Thymus (tissue), 11 donors: ENCODE measurements at regions not wholly inside any gene's neighbourhood (a gene's known extent, or its start where the extent isn't known, plus 50 kb on each side); places are given as distances from the start of the nearest gene placed in this dataset.

Experiments
- DNase-seq, 9 donors: peaks; one replicate each; pipeline ENCODE4 v3.0.0-alpha.2; 2013; ENCODE audit warnings: low spot score in 9 of 9, low read depth in 6 of 9, missing footprints in 1 of 9
- H3K27ac ChIP-seq, 2 donors: one replicate each; pipeline ENCODE4 v1.5.1; 2013; ENCODE audit warnings: control low read depth in 1 of 2, low read depth in 1 of 2, low read length in 1 of 2, mild to moderate bottlenecking in 1 of 2, moderate library complexity in 1 of 2
- H3K27me3 ChIP-seq, 2 donors: one replicate each; pipeline ENCODE4 v1.5.1; 2013; ENCODE audit warnings: low read length in 1 of 2; ENCODE audit not compliant: control insufficient read depth in 2 of 2, insufficient read depth in 1 of 2
- H3K36me3 ChIP-seq, 2 donors: one replicate each; pipeline ENCODE4 v1.5.1; 2013; ENCODE audit warnings: low read length in 1 of 2, mild to moderate bottlenecking in 1 of 2, moderate library complexity in 1 of 2; ENCODE audit not compliant: control insufficient read depth in 2 of 2, insufficient read depth in 2 of 2
- H3K4me1 ChIP-seq, 2 donors: one replicate each; pipeline ENCODE4 v1.5.1; 2013; ENCODE audit warnings: low read length in 2 of 2; ENCODE audit not compliant: control insufficient read depth in 2 of 2, insufficient read depth in 2 of 2
- H3K4me3 ChIP-seq, 2 donors: one replicate each; pipeline ENCODE4 v1.5.1; 2013; ENCODE audit warnings: low read length in 2 of 2, control low read depth in 1 of 2, mild to moderate bottlenecking in 1 of 2
- H3K9me3 ChIP-seq, 2 donors: one replicate each; pipeline ENCODE4 v1.5.1; 2013; ENCODE audit warnings: low read length in 1 of 2, mild to moderate bottlenecking in 1 of 2; ENCODE audit not compliant: control insufficient read depth in 2 of 2, insufficient read depth in 1 of 2
- WGBS: extraction: QIAGEN DNeasy Blood & Tissue Kit; methylation state at CpG from one replicate; pipeline ENCODE4 v1.1.7; 2013; 5-methylcytosine and 5-hydroxymethylcytosine counted together
- donor health status: healthy.

DNA sequence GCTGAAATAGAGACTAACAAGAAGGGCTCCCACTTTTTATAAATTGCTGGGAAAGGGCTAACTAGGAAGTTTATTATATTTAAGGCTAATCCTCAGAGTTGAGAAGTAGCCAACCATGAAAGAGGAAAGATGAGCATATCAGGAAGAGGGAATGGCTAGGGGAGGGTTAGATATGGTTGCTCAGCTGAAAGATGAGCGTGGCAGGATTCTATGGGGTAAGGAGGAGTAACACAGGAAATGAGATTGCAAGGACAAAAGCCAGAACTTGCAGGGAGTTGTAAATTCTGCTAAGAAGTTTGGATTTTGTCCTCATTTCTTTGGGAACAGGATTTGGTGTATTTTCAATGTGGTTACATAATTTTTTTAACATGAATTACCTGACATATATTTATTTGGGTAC lies 127.4 kb upstream of the ATP2B1 start:
- no peaks in the 10 kb centered on the region for H3K9me3 ChIP-seq
- H3K4me1 ChIP-seq: peaks cover 0 to 3% of the 10 kb centered on the region in 2 donors
- no peaks in the 10 kb centered on the region for H3K27me3 ChIP-seq
- H3K4me3 ChIP-seq: no peak overlapping the region
- 91% methylated on average over 1 of the region's 1 CpG for WGBS
- DNase-seq: no peak
- H3K27ac ChIP-seq: no peak overlapping the region
- no peaks in the 10 kb centered on the region for H3K36me3 ChIP-seq

DNA sequence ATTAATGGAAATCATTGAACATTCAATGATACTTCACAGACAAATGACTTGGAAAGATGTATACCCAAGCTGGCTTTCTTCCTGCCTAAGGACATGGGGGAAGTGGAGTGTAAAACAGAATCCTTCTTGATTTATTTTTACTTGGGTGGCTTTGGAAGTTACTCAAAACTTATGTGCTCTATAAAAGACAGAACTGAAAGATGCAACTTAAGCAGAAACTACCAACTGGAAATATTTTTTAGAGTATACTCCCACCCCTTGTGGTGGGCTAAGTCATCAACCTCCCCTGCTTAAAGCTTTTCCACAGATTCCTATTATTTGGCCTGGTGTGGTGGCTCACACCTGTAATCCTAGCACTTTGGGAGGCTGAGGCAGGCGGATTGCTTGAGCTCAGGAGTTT lies 126.0 kb upstream of the ATP2B1 start:
- Histone ChIP-seq H3K27me3 (no peaks in the 10 kb centered on the region), H3K9me3 (no peaks in the 10 kb centered on the region), H3K4me3 (no peak overlapping the region), H3K36me3 (no peaks in the 10 kb centered on the region), H3K27ac (no peak overlapping the region), H3K4me1 (no peaks in the 10 kb centered on the region)
- no peak for DNase-seq
- WGBS: 97% methylated on average over 1 of the region's 1 CpG

DNA sequence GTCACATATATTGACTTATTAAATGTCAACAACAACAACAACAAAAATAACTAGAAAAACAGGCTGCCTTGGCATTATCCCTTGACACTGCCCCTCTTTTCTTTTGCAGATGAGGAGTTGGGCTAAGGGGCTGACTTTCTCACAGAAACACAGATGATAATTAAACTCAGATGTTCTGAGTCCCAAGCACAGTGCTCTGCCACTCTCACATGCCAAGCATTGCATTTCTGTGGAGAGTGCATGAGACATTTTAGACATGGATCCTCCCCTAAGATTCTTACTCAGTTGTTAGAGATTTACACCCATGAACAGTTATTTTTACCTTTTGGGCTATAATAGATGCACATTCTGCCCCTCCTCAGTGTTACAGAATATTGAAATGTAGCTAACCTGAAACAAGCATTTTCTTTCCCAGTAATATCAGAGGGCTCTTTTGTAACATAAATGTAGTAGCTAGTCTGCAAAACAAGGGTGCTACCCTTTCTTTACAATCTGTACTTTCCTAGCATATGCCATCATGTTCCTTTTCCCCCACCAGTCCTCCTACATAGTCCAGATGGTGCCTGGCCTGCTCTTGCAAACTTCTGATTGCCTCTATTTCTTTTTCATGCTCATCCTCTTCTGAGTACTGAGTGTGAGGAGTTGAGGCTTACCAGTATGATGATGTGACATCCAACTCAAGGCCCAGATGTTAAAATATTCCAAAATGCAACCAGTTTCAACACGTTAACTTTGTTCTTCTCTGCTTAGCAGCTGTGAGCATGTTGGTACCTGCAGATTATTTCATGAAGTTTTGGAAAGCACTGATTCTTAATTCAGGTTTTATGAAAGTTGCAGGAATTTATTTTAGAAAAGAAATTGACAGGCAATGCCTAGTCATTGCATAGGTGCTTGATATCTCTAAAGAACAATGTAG lies 125.0 kb upstream of the ATP2B1 start:
- WGBS: 95% methylated on average over 1 of the region's 1 CpG
- no peaks in the 10 kb centered on the region for H3K9me3 ChIP-seq
- DNase-seq: no peak
- H3K27ac ChIP-seq: no peak overlapping the region
- no peaks in the 10 kb centered on the region for H3K36me3 ChIP-seq
- no peaks in the 10 kb centered on the region for H3K4me1 ChIP-seq
- H3K27me3 ChIP-seq: no peaks in the 10 kb centered on the region
- no peak overlapping the region for H3K4me3 ChIP-seq

DNA sequence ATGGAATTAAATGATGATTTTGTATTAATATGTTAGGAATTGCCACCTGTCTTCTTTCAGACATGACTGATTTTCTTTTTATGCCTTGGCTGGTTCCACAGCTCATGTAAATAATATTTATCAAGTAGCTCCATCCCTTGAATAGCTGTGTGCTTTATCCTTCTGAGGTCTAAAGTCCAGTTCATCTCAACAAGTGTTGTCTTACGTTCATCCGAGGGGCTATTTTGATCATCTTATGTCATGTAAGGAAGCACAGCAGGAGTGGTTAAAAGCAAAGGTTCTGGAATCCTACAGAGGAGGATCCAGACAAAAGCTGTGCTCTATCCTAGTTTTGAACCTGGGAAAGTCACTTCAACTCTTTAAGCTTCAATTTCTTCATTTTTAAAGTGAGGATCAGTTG lies 123.7 kb upstream of the ATP2B1 start:
- Histone ChIP-seq H3K36me3 (no peaks in the 10 kb centered on the region), H3K27me3 (no peaks in the 10 kb centered on the region), H3K9me3 (no peaks in the 10 kb centered on the region), H3K4me3 (no peak overlapping the region), H3K4me1 (no peaks in the 10 kb centered on the region), H3K27ac (no peak overlapping the region)
- DNase-seq: no peak
- WGBS: 99% methylated on average over 2 of the region's 2 CpGs

DNA sequence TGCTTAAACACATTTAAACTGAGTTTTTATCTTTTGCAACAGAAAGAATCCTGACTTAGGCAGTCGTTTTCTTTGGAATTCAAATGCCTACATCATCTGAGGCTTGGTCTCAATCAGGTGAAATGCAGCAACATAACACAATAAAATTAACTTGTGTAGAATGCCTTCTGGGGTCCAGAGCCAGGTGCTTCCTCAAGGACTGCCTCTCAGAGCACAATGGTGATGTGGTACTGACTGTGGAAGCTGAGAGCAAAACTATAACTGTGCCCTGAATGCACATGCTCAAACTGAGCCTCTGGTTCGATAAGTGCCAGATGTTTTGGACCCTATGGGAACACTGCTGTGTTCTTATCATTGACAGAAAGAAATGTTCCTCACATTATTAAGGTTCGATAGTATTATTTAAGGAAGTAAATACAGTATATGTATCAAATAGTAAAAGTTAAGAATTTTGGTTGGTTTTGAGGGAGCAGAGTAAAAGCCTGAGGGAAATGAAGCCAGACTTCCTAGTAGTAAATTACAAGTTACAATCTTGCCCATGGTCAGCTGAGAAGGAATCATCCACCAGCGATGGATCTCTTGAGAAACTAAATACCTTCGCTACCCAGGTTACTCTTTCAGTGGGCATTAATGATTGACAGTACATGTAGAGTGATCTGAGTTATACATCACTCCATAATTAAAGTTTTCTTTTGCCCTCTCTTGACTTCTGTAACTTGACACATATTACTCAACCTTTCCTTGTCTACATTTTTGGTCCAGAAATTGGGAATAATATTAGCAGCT lies 122.9 kb upstream of the ATP2B1 start:
- DNase-seq: no peak
- Histone ChIP-seq H3K27ac (no peak overlapping the region), H3K27me3 (no peaks in the 10 kb centered on the region), H3K4me3 (no peak overlapping the region), H3K36me3 (no peaks in the 10 kb centered on the region), H3K4me1 (no peaks in the 10 kb centered on the region), H3K9me3 (no peaks in the 10 kb centered on the region)
- WGBS: 58% methylated on average over 5 of the region's 5 CpGs

DNA sequence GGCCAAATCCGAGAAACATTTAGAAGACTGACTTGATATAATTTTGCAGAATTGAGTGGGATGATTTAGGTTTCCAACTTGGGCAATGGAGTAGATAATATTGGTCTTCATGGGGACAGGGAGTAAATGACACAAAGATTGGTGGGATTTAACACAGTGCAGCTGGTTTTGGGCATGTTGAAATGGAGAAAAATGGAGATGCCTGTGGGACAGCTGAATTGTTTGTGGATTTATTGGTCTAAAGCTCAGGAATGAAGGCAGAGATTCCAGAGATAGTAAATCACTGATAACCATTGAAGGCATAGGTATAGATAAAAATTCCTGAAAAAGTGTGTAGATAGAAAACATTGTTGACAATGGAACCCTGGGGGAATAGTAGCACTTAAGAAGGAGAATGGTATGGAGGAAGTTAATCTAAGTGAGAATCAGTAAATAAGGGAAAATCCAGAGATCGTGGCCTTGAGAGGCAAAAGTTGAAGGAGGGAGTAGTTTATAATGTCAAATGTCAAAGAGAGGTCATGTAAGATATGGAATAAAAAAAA lies 120.9 kb upstream of the ATP2B1 start:
- no peak for DNase-seq
- no peaks in the 10 kb centered on the region for H3K27me3 ChIP-seq
- H3K36me3 ChIP-seq: no peaks in the 10 kb centered on the region
- H3K27ac ChIP-seq: no peak overlapping the region
- H3K9me3 ChIP-seq: no peaks in the 10 kb centered on the region
- H3K4me3 ChIP-seq: no peak overlapping the region
- no peaks in the 10 kb centered on the region for H3K4me1 ChIP-seq
- WGBS: 98% methylated on average over 2 of the region's 2 CpGs

DNA sequence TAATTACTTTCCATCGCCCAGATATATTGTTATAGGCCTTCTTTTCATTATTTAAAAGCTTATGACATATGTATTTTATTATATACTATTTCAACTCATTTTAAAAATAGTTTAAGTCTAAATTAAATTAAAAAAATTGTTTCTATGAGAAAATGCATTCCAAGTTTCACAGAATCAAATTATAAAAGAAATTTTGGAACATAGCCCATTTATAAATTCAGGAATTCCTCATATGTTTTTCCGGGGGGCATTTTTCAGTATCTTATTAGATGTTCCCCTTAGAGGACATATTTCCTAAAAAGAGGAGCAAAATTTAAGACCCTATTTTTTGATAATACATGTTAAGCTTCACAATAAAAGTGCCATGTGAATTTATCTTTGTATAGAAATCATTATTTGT lies 119.9 kb upstream of the ATP2B1 start:
- Histone ChIP-seq H3K9me3 (no peaks in the 10 kb centered on the region), H3K4me3 (no peak overlapping the region), H3K36me3 (no peaks in the 10 kb centered on the region), H3K27ac (no peak overlapping the region), H3K27me3 (no peaks in the 10 kb centered on the region), H3K4me1 (no peaks in the 10 kb centered on the region)
- no peak for DNase-seq
- 98% methylated on average over 2 of the region's 2 CpGs for WGBS

DNA sequence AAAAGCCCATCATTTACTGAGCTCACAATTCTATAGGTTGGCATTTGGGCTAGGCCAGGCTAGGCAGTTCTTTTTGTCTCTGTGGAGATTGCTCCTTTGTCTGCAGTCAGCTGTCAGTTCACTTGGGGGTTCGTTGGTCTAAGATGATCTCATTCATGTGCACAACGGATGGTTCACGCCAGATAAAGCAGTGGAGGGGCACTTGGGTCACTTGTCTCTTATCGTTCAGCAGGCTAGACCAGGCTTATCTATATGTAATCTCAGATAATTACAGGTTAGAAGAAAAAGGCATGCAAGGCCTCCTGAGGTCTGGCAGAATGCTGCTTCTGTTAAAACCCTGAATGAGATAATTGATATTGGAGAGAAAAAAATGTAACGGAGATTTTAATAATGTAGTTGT lies 119.0 kb upstream of the ATP2B1 start:
- no peak for DNase-seq
- no peaks in the 10 kb centered on the region for H3K36me3 ChIP-seq
- H3K4me3 ChIP-seq: no peak overlapping the region
- 98% methylated on average over 5 of the region's 5 CpGs for WGBS
- H3K4me1 ChIP-seq: no peaks in the 10 kb centered on the region
- H3K27ac ChIP-seq: no peak overlapping the region
- H3K27me3 ChIP-seq: no peaks in the 10 kb centered on the region
- no peaks in the 10 kb centered on the region for H3K9me3 ChIP-seq

DNA sequence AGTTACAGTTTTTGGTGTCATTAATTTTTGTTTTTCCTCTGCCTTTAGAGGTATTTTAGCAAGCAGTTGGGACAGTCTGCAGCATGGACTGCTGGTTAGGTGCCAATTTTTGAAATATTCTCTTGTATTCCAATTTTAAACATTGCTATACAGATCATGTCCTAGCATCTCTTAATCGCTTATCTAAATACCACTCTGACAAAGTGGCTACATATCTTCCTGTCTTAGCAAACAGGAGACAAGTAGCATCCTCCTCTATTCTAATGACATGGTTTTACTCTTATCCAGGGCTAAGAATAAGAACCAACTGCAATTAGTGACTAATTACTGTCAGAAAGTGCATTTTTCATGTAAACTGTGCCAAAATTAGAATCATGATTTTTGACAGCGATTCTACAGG lies 117.8 kb upstream of the ATP2B1 start:
- Histone ChIP-seq H3K27ac (no peak overlapping the region), H3K36me3 (no peaks in the 10 kb centered on the region), H3K9me3 (no peaks in the 10 kb centered on the region), H3K4me3 (no peak overlapping the region), H3K27me3 (no peaks in the 10 kb centered on the region), H3K4me1 (no peaks in the 10 kb centered on the region)
- WGBS: 97% methylated on average over 2 of the region's 2 CpGs
- DNase-seq: no peak
